SK-N-SH (cell line): ENCODE measurements at regions not wholly inside any gene's neighbourhood (a gene's known extent, or its start where the extent isn't known, plus 50 kb on each side); places are given as distances from the start of the nearest gene placed in this dataset.

Experiments used
- CTCF ChIA-PET: fragments of 300-600, 350-600 bp; formaldehyde crosslinking; extraction: SDS; loops from one replicate; lab custom pipeline; 2021; lab: Yijun Ruan, JAX
- POLR2A ChIA-PET: fragments of 350-600 bp; sonication (Branson Sonifier 250); formaldehyde crosslinking; extraction: SDS; loops from one replicate; lab custom pipeline; 2020; ENCODE audit warnings: antibody characterized with exemption, inconsistent platforms; lab: Yijun Ruan, JAX
- DNase-seq: peaks from one replicate; pipeline ENCODE4 v3.0.0; 2012
- H2AFZ ChIP-seq: fragments of 200-600 bp; sonication (generic); 2 replicates; pipeline ENCODE4 v1.8.1; 2016; ENCODE audit warnings: antibody characterized with exemption, mild to moderate bottlenecking, low read depth
- H3F3A ChIP-seq: fragments of 200-600 bp; sonication (generic); replicated peaks from 2 replicates; pipeline ENCODE3; 2016; ENCODE audit warnings: antibody characterized with exemption, mild to moderate bottlenecking; ENCODE audit not compliant: insufficient read depth
- H3K27ac ChIP-seq, 2 experiments: fragments of 200-500 bp in 1 of 2; fragments of 200-600 bp in 1 of 2; sonication (Bioruptor generic) in 1 of 2; sonication (generic), shearing (Covaris generic) in 1 of 2; 2 replicates each; pipeline versions ENCODE4 v1.5.1 to v1.6.1; 2014 to 2016; ENCODE audit warnings: low read depth in 2 of 2, inconsistent platforms in 1 of 2, low read length in 1 of 2, mild to moderate bottlenecking in 1 of 2, mixed read lengths in 1 of 2
- H3K27me3 ChIP-seq: fragments of 200-600 bp; sonication (generic), shearing (Covaris generic); 2 replicates; pipeline ENCODE4 v1.6.1; 2016; ENCODE audit warnings: mixed run types; ENCODE audit not compliant: insufficient read depth
- H3K36me3 ChIP-seq, 2 experiments: fragments of 200-500 bp in 1 of 2; fragments of 200-600 bp in 1 of 2; sonication (Bioruptor generic) in 1 of 2; sonication (generic) in 1 of 2; replicated peaks in 1 of 2; 2 replicates each; pipeline versions ENCODE3 to v1.5.1; 2014 to 2016; ENCODE audit warnings: low read length in 1 of 2, mild to moderate bottlenecking in 1 of 2; ENCODE audit not compliant: insufficient read depth in 2 of 2, control insufficient read depth in 1 of 2
- H3K4me1 ChIP-seq, 2 experiments: fragments of 200-500 bp in 1 of 2; fragments of 200-600 bp in 1 of 2; sonication (Bioruptor generic) in 1 of 2; sonication (generic), shearing (Covaris generic) in 1 of 2; 2 replicates each; pipeline versions ENCODE4 v1.5.1 to v1.6.1; 2014 to 2016; ENCODE audit warnings: low read depth in 1 of 2, low read length in 1 of 2, mixed run types in 1 of 2; ENCODE audit not compliant: insufficient read depth in 2 of 2, control insufficient read depth in 1 of 2
- H3K4me2 ChIP-seq: fragments of 200-600 bp; sonication (generic), shearing (Covaris generic); 2 replicates; pipeline ENCODE4 v1.6.1; 2017; ENCODE audit warnings: mixed run types
- H3K4me3 ChIP-seq, 2 experiments: fragments of 200-500 bp in 1 of 2; fragments of 200-600 bp in 1 of 2; sonication (Bioruptor generic) in 1 of 2; sonication (generic), shearing (Covaris generic) in 1 of 2; 2 replicates each; pipeline versions ENCODE4 v1.5.1 to v1.8.1; 2014 to 2016; ENCODE audit warnings: low read depth in 2 of 2, inconsistent platforms in 1 of 2, low read length in 1 of 2, mild to moderate bottlenecking in 1 of 2, mixed read lengths in 1 of 2, moderate library complexity in 1 of 2
- H3K79me2 ChIP-seq: fragments of 200-600 bp; sonication (generic); 2 replicates; pipeline ENCODE4 v1.8.1; 2017; ENCODE audit warnings: mild to moderate bottlenecking; ENCODE audit not compliant: insufficient read depth
- H3K9ac ChIP-seq: fragments of 200-600 bp; sonication (generic); 2 replicates; pipeline ENCODE4 v1.6.1; 2017; ENCODE audit warnings: mixed run types
- H3K9me2 ChIP-seq: fragments of 200-600 bp; sonication (generic); 2 replicates; pipeline ENCODE4 v1.6.1; 2017; ENCODE audit warnings: mixed run types
- H3K9me3 ChIP-seq: fragments of 200-600 bp; sonication (generic); 2 replicates; pipeline ENCODE4 v1.6.1; 2017; ENCODE audit warnings: mixed run types, mild to moderate bottlenecking, moderate library complexity
- H4K20me1 ChIP-seq: fragments of 200-600 bp; sonication (generic); 2 replicates; pipeline ENCODE4 v1.6.1; 2017; ENCODE audit warnings: mild to moderate bottlenecking, mixed run types; ENCODE audit not compliant: insufficient read depth
- EP300 ChIP-seq, 2 experiments: IDR thresholded peaks; 2 replicates each; pipeline versions ENCODE4 v1.4.0 to v1.6.1; 2012; ENCODE audit warnings: borderline replicate concordance in 1 of 2, low read depth in 1 of 2, low read length in 1 of 2
- FOSL2 ChIP-seq: IDR thresholded peaks from 2 replicates; pipeline ENCODE4 v1.4.0; 2012; ENCODE audit warnings: low read depth, mild to moderate bottlenecking, moderate library complexity, borderline replicate concordance
- FOXJ3 ChIP-seq: sonication (generic); formaldehyde crosslinking; IDR thresholded peaks from 2 replicates; pipeline ENCODE4 v1.5.1; 2020; ENCODE audit warnings: mild to moderate bottlenecking, missing genetic modification reagents
- GABPA ChIP-seq: IDR thresholded peaks from 2 replicates; pipeline ENCODE4 v1.4.0; 2012; ENCODE audit warnings: low read depth, mild to moderate bottlenecking
- GATA2 ChIP-seq: sonication (generic); formaldehyde crosslinking; IDR thresholded peaks from 2 replicates; pipeline ENCODE4 v1.5.0; 2020; ENCODE audit warnings: mild to moderate bottlenecking, missing genetic modification reagents
- JUND ChIP-seq: IDR thresholded peaks from 2 replicates; pipeline ENCODE4 v1.4.0; 2012
- RFX5 ChIP-seq: IDR thresholded peaks from 2 replicates; pipeline ENCODE4 v1.6.1; 2012; ENCODE audit warnings: mild to moderate bottlenecking, improper control_type of control experiment, low read length
- SIN3A ChIP-seq: IDR thresholded peaks from 2 replicates; pipeline ENCODE4 v1.6.1; 2012; ENCODE audit warnings: low read depth, mild to moderate bottlenecking, low read length, moderate library complexity, borderline replicate concordance
- TAF1 ChIP-seq: IDR thresholded peaks from 2 replicates; pipeline ENCODE4 v1.6.1; 2012; ENCODE audit warnings: low read depth, mild to moderate bottlenecking, low read length, moderate library complexity, borderline replicate concordance
- TCF12 ChIP-seq: IDR thresholded peaks from 2 replicates; pipeline ENCODE4 v1.4.0; 2012
- WGBS: methylation state at CpG from one replicate; pipeline ENCODE4 v1.1.6; 2017; ENCODE audit warnings: low lambda C conversion rate; 5-methylcytosine and 5-hydroxymethylcytosine counted together
- TF ChIP-seq, protein P1 (sequence below): fragments of 150-350 bp; IDR thresholded peaks from 2 replicates; pipeline ENCODE4 v1.6.1; 2017; ENCODE audit warnings: antibody characterized with exemption, low read length, low read depth, borderline replicate concordance
- TF ChIP-seq, protein P2 (sequence below): IDR thresholded peaks from 2 replicates; pipeline ENCODE4 v1.4.0; 2012; ENCODE audit warnings: low read depth, borderline replicate concordance

DNA sequence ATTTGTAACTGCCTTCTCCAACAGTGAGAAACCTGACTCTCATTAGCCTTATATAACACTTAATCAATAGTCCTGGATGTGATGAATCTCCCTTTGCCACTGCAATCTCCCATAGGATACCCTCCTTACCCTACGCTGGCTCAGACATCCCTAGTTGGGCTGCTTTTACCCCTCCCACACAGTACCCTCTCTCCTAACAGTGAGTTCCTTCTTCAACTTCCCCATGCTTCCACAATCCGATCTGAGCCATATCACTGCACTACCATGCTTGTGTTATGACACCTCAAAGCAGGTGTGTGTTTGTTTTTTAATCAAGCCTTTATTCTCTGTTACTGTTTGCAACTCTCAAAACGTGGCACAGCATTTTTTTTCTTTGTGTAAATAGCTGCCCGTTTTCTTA, 60.5 kb upstream of the C9orf72 start:
- Histone ChIP-seq H3K27ac (no peak overlapping the region), H3K4me2 (no peak overlapping the region), H3K27me3 (no peaks in the 10 kb centered on the region), H4K20me1 (no peaks in the 10 kb centered on the region), H3K9ac (no peak overlapping the region), H3K9me3 (no peaks in the 10 kb centered on the region), H3K79me2 (no peaks in the 10 kb centered on the region), H3K4me1 (no peaks in the 10 kb centered on the region), H3K36me3 (no peaks in the 10 kb centered on the region), H3F3A (no peaks in the 10 kb centered on the region), H3K9me2 (no peaks in the 10 kb centered on the region), H2AFZ (no peak overlapping the region), H3K4me3 (no peak overlapping the region)
- POLR2A ChIA-PET = no interaction called here
- no peak for DNase-seq
- 38% methylated on average over 4 of the region's 4 CpGs for WGBS
- CTCF ChIA-PET = no interaction called here
- TF ChIP-seq TAF1 (no peak), GABPA (no peak), TCF12 (no peak)
- TF ChIP-seq, protein P1, sequence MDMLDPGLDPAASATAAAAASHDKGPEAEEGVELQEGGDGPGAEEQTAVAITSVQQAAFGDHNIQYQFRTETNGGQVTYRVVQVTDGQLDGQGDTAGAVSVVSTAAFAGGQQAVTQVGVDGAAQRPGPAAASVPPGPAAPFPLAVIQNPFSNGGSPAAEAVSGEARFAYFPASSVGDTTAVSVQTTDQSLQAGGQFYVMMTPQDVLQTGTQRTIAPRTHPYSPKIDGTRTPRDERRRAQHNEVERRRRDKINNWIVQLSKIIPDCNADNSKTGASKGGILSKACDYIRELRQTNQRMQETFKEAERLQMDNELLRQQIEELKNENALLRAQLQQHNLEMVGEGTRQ = no peak

GRCh38 chr9:27634879-27635278, 61.6 kb upstream of the C9orf72 start:
- Histone ChIP-seq H3K9ac (no peak overlapping the region), H3K9me2 (no peaks in the 10 kb centered on the region), H3K9me3 (no peaks in the 10 kb centered on the region), H2AFZ (no peak overlapping the region), H3K36me3 (no peaks in the 10 kb centered on the region), H3K4me3 (no peak overlapping the region), H3F3A (no peaks in the 10 kb centered on the region), H3K79me2 (no peaks in the 10 kb centered on the region), H3K27me3 (no peaks in the 10 kb centered on the region), H3K4me1 (no peaks in the 10 kb centered on the region), H3K4me2 (no peak overlapping the region), H4K20me1 (no peaks in the 10 kb centered on the region), H3K27ac (no peak overlapping the region)
- TF ChIP-seq FOXJ3 (CRISPR knock-in tag) = no peak
- no peak for TF ChIP-seq RFX5
- no peak for TF ChIP-seq JUND
- TF ChIP-seq, protein P2, sequence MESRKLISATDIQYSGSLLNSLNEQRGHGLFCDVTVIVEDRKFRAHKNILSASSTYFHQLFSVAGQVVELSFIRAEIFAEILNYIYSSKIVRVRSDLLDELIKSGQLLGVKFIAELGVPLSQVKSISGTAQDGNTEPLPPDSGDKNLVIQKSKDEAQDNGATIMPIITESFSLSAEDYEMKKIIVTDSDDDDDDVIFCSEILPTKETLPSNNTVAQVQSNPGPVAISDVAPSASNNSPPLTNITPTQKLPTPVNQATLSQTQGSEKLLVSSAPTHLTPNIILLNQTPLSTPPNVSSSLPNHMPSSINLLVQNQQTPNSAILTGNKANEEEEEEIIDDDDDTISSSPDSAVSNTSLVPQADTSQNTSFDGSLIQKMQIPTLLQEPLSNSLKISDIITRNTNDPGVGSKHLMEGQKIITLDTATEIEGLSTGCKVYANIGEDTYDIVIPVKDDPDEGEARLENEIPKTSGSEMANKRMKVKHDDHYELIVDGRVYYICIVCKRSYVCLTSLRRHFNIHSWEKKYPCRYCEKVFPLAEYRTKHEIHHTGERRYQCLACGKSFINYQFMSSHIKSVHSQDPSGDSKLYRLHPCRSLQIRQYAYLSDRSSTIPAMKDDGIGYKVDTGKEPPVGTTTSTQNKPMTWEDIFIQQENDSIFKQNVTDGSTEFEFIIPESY = no peak
- no peak for TF ChIP-seq SIN3A
- TF ChIP-seq GABPA = no peak
- TF ChIP-seq, protein P1 = no peak
- TF ChIP-seq EP300 (IDR thresholded peaks at IDR 0.05; ENCODE audit: borderline replicate concordance in 1 of 2, low read depth in 1 of 2, low read length in 1 of 2) = no peak
- no peak for TF ChIP-seq FOSL2
- TF ChIP-seq GATA2 (CRISPR knock-in tag) = no peak
- TF ChIP-seq TCF12 = no peak
- no peak for DNase-seq
- 56% methylated on average over 2 of the region's 2 CpGs for WGBS
- CTCF ChIA-PET = no interaction called here
- POLR2A ChIA-PET = no interaction called here
